ENCODE measurements at regions not wholly inside any gene's neighbourhood (a gene's known extent, or its start where the extent isn't known, plus 50 kb on each side); places are given as distances from the start of the nearest gene placed in this dataset.

- Histone ChIP-seq H3K27me3 (replicated peaks in 1 of 2; ENCODE audit: control insufficient read depth in 2 of 2, insufficient read depth in 2 of 2, low read length in 1 of 2) (no peaks in the 10 kb centered on the region; a peak in 1 of 4 replicates), H3K9me3 (replicated peaks; ENCODE audit: control insufficient read depth, insufficient read depth, low read length) (no peaks in the 10 kb centered on the region), H2AFZ (ENCODE audit: control insufficient read depth, low read depth, low read length) (no peak overlapping the region), H3K4me3 (no peak overlapping the region), H3K4me1 (ENCODE audit: control insufficient read depth, insufficient read depth, low read length) (no peaks in the 10 kb centered on the region), H3K9ac (ENCODE audit: control insufficient read depth, insufficient read depth, low read length) (no peak overlapping the region), H3K27ac (ENCODE audit: control insufficient read depth, insufficient read depth) (no peak overlapping the region), H3K4me2 (ENCODE audit: control insufficient read depth, insufficient read depth) (no peak overlapping the region), H3K36me3 (ENCODE audit: control insufficient read depth in 2 of 2, insufficient read depth in 2 of 2, low read length in 1 of 2) (no peaks in the 10 kb centered on the region), H3K79me2 (ENCODE audit: control insufficient read depth, insufficient read depth, low read length) (no peaks in the 10 kb centered on the region), H4K20me1 (ENCODE audit: control insufficient read depth, insufficient read depth) (no peaks in the 10 kb centered on the region)
- WGBS (ENCODE audit: insufficient coverage, insufficient replicate concordance, low lambda C conversion rate, missing lambda C conversion rate), result 0% methylated on average over 1 of the region's 1 CpG
- intact Hi-C loops (cut with micrococcal nuclease; ENCODE audit: unreplicated experiment), result no loop called here
- ATAC-seq (no peak), DNase-seq (ENCODE audit: low read depth, low spot score) (no peak), FAIRE-seq (no peak)
- in situ Hi-C loops (cut with MboI), result no loop called here
- ChIA-PET CTCF (interaction anchor here (1.2 kb wide), 1 partner anchor 16 kb away, joined by 3 read pairs; no protein-coding TSS in a partner anchor), POLR2A (no interaction called here), RAD21 (ENCODE audit: unreplicated experiment) (no interaction called here), SMC1A (ENCODE audit: uncharacterized antibody, unreplicated experiment) (no interaction called here)
- BruUV-seq (replicated peaks), result no TSS peak
- no peak for TF ChIP-seq NFYA (IDR thresholded peaks at IDR 0.05; ENCODE audit: borderline replicate concordance, low read depth, low read length)
- no peak for TF ChIP-seq RAD51 (IDR thresholded peaks at IDR 0.05)
- TF ChIP-seq CREM (IDR thresholded peaks at IDR 0.05; ENCODE audit: low read depth), result no peak
- TF ChIP-seq SREBF1 (IDR thresholded peaks at IDR 0.05; ENCODE audit: low read length), result no peak
- no peak for TF ChIP-seq RELB (IDR thresholded peaks at IDR 0.05; ENCODE audit: low read depth)
- TF ChIP-seq ZNF384 (IDR thresholded peaks at IDR 0.05; ENCODE audit: borderline replicate concordance, low read depth, low read length), result no peak
- TF ChIP-seq USF2 (IDR thresholded peaks at IDR 0.05; ENCODE audit: borderline replicate concordance, low read depth, low read length), result no peak
- no peak for TF ChIP-seq STAT3 (IDR thresholded peaks at IDR 0.05; ENCODE audit: low read depth, low read length)
- no peak for TF ChIP-seq YY1 (IDR thresholded peaks at IDR 0.05; ENCODE audit: low read depth, low read length)
- no peak for TF ChIP-seq RFX5 (IDR thresholded peaks at IDR 0.05; ENCODE audit: low read depth, low read length)
- TF ChIP-seq GABPA (IDR thresholded peaks at IDR 0.05; ENCODE audit: low read depth), result no peak
- TF ChIP-seq TBL1XR1 (IDR thresholded peaks at IDR 0.05; ENCODE audit: low read depth, low read length), result no peak
- no peak for TF ChIP-seq CUX1 (IDR thresholded peaks at IDR 0.05; ENCODE audit: insufficient replicate concordance, low read depth, low read length)
- TF ChIP-seq SMAD5 (IDR thresholded peaks at IDR 0.05; ENCODE audit: low read depth), result no peak
- TF ChIP-seq MEF2B (IDR thresholded peaks at IDR 0.05; ENCODE audit: partially characterized antibody, poor library complexity, severe bottlenecking), result no peak
- TF ChIP-seq JUNB (IDR thresholded peaks at IDR 0.05), result no peak
These were observed 50.2 kb upstream of the ASTN2 start for GRCh38 chr9:117464941-117465616.
